C1 segment of cervical spinal cord (tissue), 14 donors: ENCODE measurements at regions not wholly inside any gene's neighbourhood (a gene's known extent, or its start where the extent isn't known, plus 50 kb on each side); places are given as distances from the start of the nearest gene placed in this dataset.
"Not testable (repeated sequence)": the region's sequence is repeated elsewhere in the genome, so short reads cannot be mapped to it uniquely, and the experiment has no call there.

Experiments
- DNase-seq, 14 donors: peaks; one replicate each; lab custom pipeline; 2025; lab: John Stamatoyannopoulos, UW

- not testable (repeated sequence) for DNase-seq
Measured at GRCh38 chr15:20192982-20193929, 348.3 kb downstream of the GOLGA6L6 start.

GRCh38 chr15:20191508-20192125 lies 350.0 kb downstream of the GOLGA6L6 start:
- not testable (repeated sequence) for DNase-seq

DNA sequence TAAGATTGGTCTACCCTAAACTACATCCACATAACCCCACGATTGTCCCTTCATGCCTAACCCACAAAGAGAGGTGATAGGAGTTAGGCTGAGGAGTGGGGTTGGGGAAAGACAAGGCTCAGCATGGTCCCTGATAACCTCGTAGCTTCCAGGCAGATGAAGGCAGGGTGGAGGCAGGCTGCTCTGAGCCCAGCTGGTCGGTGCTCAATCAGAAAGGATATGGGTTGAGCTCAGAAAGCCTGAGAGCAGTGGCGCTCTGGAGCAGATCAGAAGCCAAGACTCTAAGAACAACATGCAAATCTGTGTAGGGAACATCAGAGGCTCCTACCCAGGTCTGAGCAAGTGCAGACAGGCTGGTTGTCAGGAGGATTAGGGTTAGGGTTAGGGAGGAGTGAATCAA lies 353.0 kb downstream of the GOLGA6L6 start:
- not testable (repeated sequence) for DNase-seq

- DNase-seq: not testable (repeated sequence)
Measured at GRCh38 chr15:20187370-20188355, 353.9 kb downstream of the GOLGA6L6 start.

DNA sequence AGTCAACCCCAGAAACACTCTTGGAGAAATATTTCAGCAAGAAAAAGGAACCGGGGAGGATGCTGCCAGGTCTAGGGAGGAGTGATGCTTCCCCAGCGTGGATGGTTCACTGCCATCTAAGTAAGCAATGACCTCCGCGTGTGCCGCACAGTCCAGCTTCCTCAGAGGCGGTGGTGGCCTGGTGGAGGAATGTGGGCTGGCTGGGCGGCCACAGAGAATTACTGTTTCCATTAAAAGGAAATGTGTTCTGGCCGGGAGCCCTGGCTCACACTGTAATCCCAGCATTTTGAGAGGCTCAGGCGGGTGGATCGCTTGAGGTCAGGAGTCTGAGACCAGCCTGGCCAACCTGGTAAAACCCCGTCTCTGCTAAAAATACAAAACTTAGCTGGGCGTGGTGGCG lies 356.7 kb downstream of the GOLGA6L6 start:
- not testable (repeated sequence) for DNase-seq

DNA sequence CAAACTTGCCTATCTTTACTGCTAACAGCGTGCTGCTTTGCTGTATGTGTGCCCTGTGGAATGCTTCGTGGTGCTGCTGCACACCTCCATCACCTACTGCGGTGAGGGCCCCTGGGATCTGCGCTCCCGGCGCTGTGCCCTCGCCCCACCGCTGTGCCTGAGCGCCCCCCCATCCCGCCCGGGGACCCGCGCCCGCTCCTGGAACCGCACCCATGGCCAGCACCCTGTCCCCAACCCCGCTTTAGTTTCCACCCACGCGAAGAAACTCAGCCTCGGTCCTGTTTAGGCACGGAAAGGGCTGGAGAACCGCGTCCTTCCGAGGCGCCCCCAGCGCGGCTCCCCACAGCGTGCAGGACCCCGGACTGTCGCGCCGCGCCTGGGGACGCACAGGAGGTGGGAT lies 373.4 kb downstream of the GOLGA6L6 start:
- DNase-seq: not testable (repeated sequence)

DNA sequence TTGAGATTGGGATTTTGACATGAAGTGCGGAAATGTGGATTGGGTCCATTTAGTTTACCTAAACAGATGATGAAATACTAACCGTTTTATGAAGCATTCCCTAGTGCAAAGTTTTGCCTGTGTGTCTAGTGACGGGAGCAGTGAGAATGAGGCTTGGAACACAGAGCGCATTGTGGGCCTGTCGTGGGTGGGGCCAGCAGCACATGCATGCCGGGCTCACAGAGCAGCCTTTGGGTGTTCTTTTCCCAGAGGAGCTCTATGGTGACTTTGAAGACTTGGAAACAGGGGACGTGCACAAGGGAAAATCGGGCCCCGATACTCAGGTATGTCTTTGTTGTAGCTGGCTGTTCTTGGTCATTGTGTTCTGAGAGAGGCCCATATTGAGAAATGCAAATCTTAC lies 388.1 kb downstream of the GOLGA6L6 start:
- DNase-seq: not testable (repeated sequence)

GRCh38 chr15:20148679-20149078 lies 392.9 kb downstream of the GOLGA6L6 start:
- DNase-seq: not testable (repeated sequence)

DNA sequence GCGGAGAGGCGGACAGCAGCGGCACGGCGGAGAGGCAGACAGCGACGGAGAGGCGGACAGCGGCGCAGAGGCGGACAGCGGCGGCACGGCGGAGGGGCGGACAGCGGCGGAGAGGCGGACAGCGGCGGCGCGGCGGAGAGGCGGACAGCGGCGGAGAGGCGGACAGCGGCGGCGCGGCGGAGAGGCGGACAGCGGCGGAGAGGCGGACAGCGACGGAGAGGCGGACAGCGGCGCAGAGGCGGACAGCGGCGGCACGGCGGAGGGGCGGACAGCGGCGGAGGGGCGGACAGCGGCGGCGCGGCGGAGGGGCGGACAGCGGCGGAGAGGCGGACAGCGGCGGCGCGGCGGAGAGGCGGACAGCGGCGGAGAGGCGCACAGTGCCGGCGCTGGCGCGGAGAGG lies 393.6 kb downstream of the GOLGA6L6 start:
- not testable (repeated sequence) for DNase-seq

GRCh38 chr15:20144333-20145036 lies 397.1 kb downstream of the GOLGA6L6 start:
- not testable (repeated sequence) for DNase-seq

DNA sequence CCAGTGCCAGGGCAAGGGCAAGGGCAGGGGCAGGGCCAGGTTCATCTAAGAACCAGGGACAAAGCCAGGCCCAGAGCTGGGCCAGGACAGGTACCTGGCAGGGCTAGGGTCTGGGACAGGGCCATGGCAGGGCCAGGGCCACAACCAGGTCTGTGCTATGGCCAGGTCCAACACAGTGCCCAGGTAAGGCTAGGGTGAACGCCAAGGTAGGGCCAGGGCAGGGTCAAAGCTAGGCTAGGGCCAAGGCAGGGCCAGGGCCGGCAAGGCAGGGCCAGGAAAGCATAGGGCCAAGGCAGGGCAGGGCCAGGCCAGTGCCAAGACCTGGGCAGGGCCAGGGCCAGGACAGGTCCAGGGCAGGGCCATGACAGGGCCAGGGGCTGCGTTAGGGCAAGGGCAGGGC lies 398.7 kb downstream of the GOLGA6L6 start:
- not testable (repeated sequence) for DNase-seq

GRCh38 chr15:20142410-20142809 lies 399.2 kb downstream of the GOLGA6L6 start:
- not testable (repeated sequence) for DNase-seq

DNA sequence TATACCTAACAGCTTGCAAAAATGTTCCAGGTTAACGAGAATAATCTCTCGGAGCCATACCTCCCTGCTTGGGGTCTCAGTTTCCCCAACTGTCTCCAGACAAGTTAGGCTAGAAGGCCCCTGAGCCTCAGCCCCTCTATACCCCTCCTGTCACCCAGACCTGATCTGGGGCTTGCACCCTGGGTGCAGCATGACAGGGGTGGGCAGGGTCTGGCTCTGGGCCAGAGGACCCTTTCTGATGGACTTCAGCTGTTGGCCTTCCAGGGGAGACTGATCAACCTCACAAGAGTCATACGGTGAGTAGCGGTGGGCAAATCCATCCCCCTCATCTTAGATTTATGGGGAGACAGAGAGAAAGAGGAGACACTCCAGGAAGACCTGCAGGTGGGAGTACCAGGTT lies 416.9 kb downstream of the GOLGA6L6 start:
- not testable (repeated sequence) for DNase-seq

DNA sequence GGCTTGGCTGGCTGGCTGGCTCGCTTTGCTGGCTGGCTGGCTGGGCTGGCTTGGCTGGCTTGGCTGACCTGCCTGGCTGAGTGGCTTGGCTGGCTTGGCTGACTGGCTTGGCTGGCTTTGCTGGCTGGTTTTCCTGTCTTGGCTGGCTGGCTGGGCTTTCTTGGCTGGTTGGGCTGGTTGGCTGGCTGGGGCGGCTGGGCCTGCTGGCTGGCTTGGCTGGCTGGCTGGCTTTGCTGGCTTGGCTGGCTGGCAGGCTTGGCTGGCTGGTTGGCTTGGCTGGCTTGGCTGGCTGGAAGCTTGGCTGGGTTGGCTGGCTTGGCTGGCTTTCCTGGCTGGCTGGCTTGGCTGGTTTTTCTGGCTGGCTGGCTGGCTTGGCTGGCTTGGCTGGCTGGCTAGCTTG lies 435.6 kb downstream of the GOLGA6L6 start:
- no peak for DNase-seq

GRCh38 chr15:20105011-20105990 lies 436.3 kb downstream of the GOLGA6L6 start:
- DNase-seq: not testable (repeated sequence)

GRCh38 chr15:20104551-20104950 lies 437.0 kb downstream of the GOLGA6L6 start:
- not testable (repeated sequence) for DNase-seq

DNA sequence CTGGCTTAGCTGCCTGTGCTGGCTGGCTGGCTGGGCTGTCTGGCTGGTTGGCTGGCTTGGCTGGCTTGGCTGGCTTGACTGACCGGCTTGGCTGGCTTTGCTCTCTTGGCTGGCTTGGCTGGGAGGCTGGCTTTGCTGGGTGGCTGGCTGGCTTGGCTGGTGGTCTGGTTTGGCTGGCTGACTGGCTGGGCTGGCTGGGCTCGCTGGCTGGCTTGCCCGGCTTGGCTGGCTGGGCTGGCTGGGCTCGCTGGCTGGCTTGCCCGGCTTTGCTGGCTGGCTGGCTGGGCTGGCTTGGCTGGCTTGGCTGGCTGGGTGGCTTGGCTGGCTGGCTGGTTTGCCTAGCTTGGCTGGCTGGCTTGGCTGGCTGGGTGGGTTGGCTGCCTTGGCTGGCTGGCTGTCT lies 438.7 kb downstream of the GOLGA6L6 start:
- DNase-seq: not testable (repeated sequence)

GRCh38 chr15:20102209-20102608 lies 439.4 kb downstream of the GOLGA6L6 start:
- not testable (repeated sequence) for DNase-seq

DNA sequence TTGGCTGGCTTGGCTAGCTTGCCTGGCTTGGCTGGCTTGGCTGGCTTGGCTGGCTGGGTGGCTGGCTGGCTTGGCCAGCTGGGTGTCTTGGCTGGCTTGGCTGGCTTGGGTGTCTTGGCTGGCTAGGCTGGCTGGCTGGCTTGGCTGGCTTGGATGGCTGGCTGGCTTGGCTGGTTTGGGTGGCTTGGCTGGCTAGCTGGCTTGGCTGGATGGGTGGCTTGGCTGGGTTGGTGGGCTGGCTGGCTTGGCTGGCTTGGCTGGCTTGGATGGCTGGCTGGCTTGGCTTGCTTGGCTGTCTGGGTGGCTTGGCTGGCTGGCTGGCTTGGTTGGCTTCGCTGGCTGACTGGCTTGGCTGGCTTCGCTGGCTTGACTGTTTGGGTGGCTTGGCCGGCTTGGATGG lies 440.3 kb downstream of the GOLGA6L6 start:
- DNase-seq: not testable (repeated sequence)
